A673 (cell line): ENCODE measurements at regions not wholly inside any gene's neighbourhood (a gene's known extent, or its start where the extent isn't known, plus 50 kb on each side); places are given as distances from the start of the nearest gene placed in this dataset.

ENCODE experiments used
- BruUV-seq: library from RNA; stranded (reverse); fragments of 400-500 nt; replicated peaks from 2 replicates; lab custom pipeline; 2021; lab: Mats Ljungman, UMichigan
- CTCF ChIA-PET: fragments of 300-600 bp; sonication (Branson Sonifier 250); formaldehyde crosslinking; loops from one replicate; lab custom pipeline; 2022; ENCODE audit warnings: antibody characterized with exemption; lab: Charles Lee
- POLR2A ChIA-PET: fragments of 300-600 bp; sonication (Branson Sonifier 250); formaldehyde crosslinking; loops from one replicate; lab custom pipeline; 2022; ENCODE audit warnings: antibody characterized with exemption; ENCODE audit not compliant: low non-redundant PET; lab: Charles Lee
- DNase-seq: peaks from one replicate; pipeline ENCODE4 v3.0.0-alpha.2; 2015; ENCODE audit warnings: low spot score
- H3K27ac ChIP-seq: fragments of 200-600 bp; sonication (generic); 2 replicates; pipeline ENCODE4 v1.5.1; 2016; ENCODE audit warnings: mixed run types, low read depth, mild to moderate bottlenecking, mixed read lengths, antibody characterized with exemption, low read length; ENCODE audit not compliant: poor library complexity, severe bottlenecking
- H3K27me3 ChIP-seq: fragments of 200-600 bp; sonication (generic); replicated peaks from 2 replicates; pipeline ENCODE4 v1.6.1; 2017; ENCODE audit warnings: mixed run types, low read depth, mild to moderate bottlenecking, mixed read lengths, antibody characterized with exemption, low read length; ENCODE audit not compliant: insufficient read depth, poor library complexity
- H3K36me3 ChIP-seq: fragments of 200-600 bp; sonication (generic); 2 replicates; pipeline ENCODE4 v1.6.1; 2016; ENCODE audit warnings: mixed run types, mild to moderate bottlenecking, mixed read lengths, antibody characterized with exemption, low read length; ENCODE audit not compliant: insufficient read depth, poor library complexity, severe bottlenecking
- H3K4me1 ChIP-seq: fragments of 200-600 bp; sonication (generic); 2 replicates; pipeline ENCODE4 v1.6.1; 2017; ENCODE audit warnings: mixed run types, mild to moderate bottlenecking, mixed read lengths, antibody characterized with exemption, low read length; ENCODE audit not compliant: insufficient read depth, poor library complexity, severe bottlenecking
- H3K4me3 ChIP-seq: fragments of 200-600 bp; sonication (generic); 2 replicates; pipeline ENCODE4 v1.5.1; 2016; ENCODE audit warnings: low read depth, mixed run types, mild to moderate bottlenecking, mixed read lengths, low read length; ENCODE audit not compliant: poor library complexity, severe bottlenecking
- H3K9me3 ChIP-seq: fragments of 200-600 bp; sonication (generic); 2 replicates; pipeline ENCODE4 v1.6.1; 2016; ENCODE audit warnings: mixed run types, low read depth, mild to moderate bottlenecking, mixed read lengths, antibody characterized with exemption, low read length; ENCODE audit not compliant: poor library complexity, severe bottlenecking
- EZH2 ChIP-seq: fragments of 200-600 bp; sonication (generic); IDR thresholded peaks from 2 replicates; pipeline ENCODE4 v1.6.1; 2017; ENCODE audit warnings: borderline replicate concordance, low read depth, mild to moderate bottlenecking, mixed read lengths, antibody characterized with exemption, low read length; ENCODE audit not compliant: poor library complexity, severe bottlenecking
- intact Hi-C: fragments of 100-400 bp; cut with micrococcal nuclease; formaldehyde crosslinking; loops from one replicate; pipeline ENCODE4 v1.10.0; 2022; ENCODE audit not compliant: unreplicated experiment
- TF ChIP-seq, protein P1 (sequence below): fragments of 300-800, 200-600 bp; sonication (generic); conservative IDR thresholded peaks from 2 replicates; pipeline ENCODE4 v1.5.1; 2017; ENCODE audit warnings: low read depth, mild to moderate bottlenecking, antibody characterized with exemption, low read length, moderate library complexity, mixed read lengths

DNA sequence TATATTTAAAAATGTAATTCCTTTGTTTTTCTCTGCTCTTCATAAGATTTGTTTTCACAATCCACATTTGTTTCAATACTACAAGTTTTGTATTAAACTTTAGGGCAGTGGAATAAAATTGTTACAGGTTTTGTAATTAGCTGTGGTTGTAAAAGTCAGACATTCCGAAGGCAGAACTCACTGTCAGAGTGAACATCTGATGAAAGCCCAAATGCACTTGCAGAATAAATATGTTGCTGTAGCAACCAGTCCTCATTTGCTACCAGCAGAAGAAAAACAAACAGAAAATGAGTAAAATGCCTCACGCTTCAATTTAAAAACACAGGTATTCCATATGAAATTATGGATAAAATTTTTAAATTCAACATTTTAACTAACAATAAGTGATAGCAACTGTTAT, 740.1 kb upstream of the FAM174A start:
- POLR2A ChIA-PET = no interaction called here
- TF ChIP-seq, protein P1, sequence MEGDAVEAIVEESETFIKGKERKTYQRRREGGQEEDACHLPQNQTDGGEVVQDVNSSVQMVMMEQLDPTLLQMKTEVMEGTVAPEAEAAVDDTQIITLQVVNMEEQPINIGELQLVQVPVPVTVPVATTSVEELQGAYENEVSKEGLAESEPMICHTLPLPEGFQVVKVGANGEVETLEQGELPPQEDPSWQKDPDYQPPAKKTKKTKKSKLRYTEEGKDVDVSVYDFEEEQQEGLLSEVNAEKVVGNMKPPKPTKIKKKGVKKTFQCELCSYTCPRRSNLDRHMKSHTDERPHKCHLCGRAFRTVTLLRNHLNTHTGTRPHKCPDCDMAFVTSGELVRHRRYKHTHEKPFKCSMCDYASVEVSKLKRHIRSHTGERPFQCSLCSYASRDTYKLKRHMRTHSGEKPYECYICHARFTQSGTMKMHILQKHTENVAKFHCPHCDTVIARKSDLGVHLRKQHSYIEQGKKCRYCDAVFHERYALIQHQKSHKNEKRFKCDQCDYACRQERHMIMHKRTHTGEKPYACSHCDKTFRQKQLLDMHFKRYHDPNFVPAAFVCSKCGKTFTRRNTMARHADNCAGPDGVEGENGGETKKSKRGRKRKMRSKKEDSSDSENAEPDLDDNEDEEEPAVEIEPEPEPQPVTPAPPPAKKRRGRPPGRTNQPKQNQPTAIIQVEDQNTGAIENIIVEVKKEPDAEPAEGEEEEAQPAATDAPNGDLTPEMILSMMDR = no peak
- intact Hi-C loops = no loop called here
- CTCF ChIA-PET = no interaction called here
- H3K4me3 ChIP-seq = no peak overlapping the region
- no peak overlapping the region for H3K27ac ChIP-seq
- H3K36me3 ChIP-seq = no peaks in the 10 kb centered on the region
- no peaks in the 10 kb centered on the region for H3K4me1 ChIP-seq
- no peaks in the 10 kb centered on the region for H3K27me3 ChIP-seq
- no peak for DNase-seq
- H3K9me3 ChIP-seq = no peaks in the 10 kb centered on the region
- no TSS peak for BruUV-seq

DNA sequence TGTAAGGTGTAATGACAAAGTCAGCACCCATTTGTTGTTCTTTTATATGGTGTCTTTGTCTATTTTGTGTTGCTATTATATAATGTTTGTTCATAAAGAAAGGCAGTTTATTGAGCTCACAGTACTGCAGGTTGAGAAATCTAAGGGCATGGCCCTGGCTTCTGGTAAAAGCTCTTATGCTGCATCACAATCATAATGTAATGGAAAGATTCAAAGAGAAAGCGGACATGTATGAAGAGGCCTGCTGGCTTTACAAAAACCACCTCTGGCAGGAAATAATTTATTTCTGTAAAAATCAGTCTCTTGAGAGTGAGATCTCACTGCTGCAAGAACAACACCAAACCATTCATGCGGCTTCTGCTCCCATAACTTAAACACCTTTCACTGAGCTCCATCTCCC, 746.7 kb upstream of the FAM174A start:
- intact Hi-C loops = no loop called here
- no peaks in the 10 kb centered on the region for H3K4me1 ChIP-seq
- CTCF ChIA-PET = no interaction called here

DNA sequence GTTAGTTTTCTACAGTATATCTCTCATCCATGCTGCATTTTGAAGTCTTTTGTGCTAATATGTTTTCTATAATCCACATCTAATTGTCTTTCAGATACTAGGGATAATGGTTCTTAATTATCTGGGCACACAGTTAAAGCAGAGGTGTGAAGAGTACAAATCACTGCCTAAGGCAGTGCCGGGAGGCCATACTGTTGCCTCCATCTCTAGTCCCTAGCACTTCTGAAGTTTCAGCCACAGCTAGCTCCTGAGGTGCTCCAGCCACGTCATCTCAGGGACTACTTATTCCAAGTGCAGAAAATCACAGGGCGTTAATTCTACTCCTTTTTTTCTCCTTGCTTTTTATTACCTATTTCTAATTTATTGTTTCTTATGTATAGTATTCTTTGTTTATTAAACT, 760.0 kb upstream of the FAM174A start:
- TF ChIP-seq, protein P1 = no peak
- no peak for TF ChIP-seq EZH2
- Histone ChIP-seq H3K36me3 (no peaks in the 10 kb centered on the region), H3K27me3 (no peaks in the 10 kb centered on the region), H3K4me3 (no peak overlapping the region), H3K9me3 (no peaks in the 10 kb centered on the region), H3K4me1 (no peaks in the 10 kb centered on the region), H3K27ac (no peak overlapping the region)
- no peak for DNase-seq
- intact Hi-C loops = no loop called here
- ChIA-PET POLR2A (no interaction called here), CTCF (no interaction called here)
- no TSS peak for BruUV-seq

More for the DNA sequence above, 746.7 kb upstream of the FAM174A start:
- Histone ChIP-seq H3K27ac (no peak overlapping the region), H3K36me3 (no peaks in the 10 kb centered on the region), H3K4me3 (no peak overlapping the region), H3K9me3 (no peaks in the 10 kb centered on the region), H3K27me3 (no peaks in the 10 kb centered on the region)
- BruUV-seq = no TSS peak
- TF ChIP-seq EZH2 = no peak
- TF ChIP-seq, protein P1 = no peak
- no peak for DNase-seq
- POLR2A ChIA-PET = no interaction called here
